Dedifferentiated amniotic fluid mesenchymal stem cell (primary cell): ENCODE measurements at regions not wholly inside any gene's neighbourhood (a gene's known extent, or its start where the extent isn't known, plus 50 kb on each side); places are given as distances from the start of the nearest gene placed in this dataset.
"Not testable (repeated sequence)": the region's sequence is repeated elsewhere in the genome, so short reads cannot be mapped to it uniquely, and the experiment has no call there.

Experiments used
- DNase-seq: peaks from one replicate; pipeline ENCODE4 v3.0.0-alpha.2; 2016; ENCODE audit errors: extremely low spot score

DNA sequence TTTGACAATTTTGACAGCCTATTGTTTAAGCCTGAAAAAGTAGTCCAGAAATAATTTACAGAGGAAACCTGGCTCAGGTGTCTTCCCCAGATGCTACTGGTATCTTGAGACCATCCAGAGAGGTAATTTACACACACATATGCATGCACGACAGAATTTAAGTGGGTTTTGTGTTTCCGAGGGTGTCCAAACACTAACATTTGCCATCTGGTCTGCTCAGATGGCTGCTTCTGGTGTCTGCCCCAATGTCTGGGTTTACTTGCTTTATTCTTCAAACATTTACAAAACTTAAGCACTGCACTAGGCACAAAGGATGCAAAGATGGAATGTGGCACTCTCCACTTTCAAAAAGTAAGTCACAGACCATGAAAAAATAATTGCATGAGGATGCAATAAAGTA, 226.6 kb upstream of the EGLN3 start:
- no peak for DNase-seq

DNA sequence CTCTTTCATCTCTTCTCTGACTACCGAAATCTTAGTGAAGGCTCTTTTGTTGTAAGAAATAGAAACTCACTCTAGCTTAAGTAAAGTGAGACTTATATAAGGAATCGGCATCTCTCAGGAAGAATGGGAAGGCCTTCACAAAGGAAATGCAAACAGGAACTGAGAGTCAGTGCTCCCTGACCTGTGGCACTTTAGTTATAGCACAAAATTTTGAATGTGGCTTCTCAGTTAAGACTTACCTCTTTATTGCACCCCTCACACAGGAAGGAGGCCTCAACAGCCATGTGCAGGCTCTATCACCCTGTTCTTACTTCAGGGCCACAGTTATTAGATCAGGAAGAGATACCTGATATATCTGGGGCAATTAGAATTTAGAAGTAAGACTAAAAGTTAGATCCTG, 224.7 kb upstream of the EGLN3 start:
- DNase-seq, result no peak

- DNase-seq, result no peak
Measured at GRCh38 chr14:34174973-34175372, 224.1 kb upstream of the EGLN3 start.

DNA sequence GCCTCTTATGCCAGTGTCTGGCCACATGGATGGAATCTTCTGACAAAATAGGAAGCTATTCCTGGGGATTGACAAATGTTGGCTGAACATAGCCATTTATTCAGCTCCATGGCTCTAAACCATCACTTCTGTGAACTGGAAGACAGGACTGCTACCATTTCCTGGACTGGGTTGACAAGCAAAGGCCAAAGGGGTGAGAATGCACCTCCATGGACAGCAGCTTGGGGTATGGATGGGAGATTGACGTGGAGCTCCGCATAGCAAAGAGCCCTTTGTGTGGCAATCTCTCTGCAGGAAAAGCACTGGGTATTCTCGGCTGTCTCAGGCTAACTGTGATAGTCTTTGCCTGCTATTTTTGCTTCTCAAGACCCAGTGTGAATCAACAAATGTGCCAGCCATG, 223.0 kb upstream of the EGLN3 start:
- DNase-seq, result no peak

GRCh38 chr14:34172550-34173368, 221.9 kb upstream of the EGLN3 start:
- DNase-seq, result no peak

DNA sequence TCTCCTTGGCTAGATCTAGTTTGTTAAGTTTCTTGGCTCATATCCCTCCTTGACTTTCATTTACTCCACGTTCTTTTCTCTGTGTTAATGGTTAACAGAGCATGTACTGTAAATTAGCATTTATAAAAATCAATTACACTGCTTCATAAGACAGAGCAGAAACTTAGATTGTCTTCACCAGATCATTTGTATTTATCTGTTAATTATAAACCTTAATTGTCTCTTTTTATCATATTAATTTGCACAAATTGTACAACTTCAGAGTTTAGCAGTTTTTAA, 221.2 kb upstream of the EGLN3 start:
- DNase-seq, result no peak

GRCh38 chr14:34171431-34172172, 220.7 kb upstream of the EGLN3 start:
- DNase-seq, result no peak

GRCh38 chr14:34170882-34171281, 220.0 kb upstream of the EGLN3 start:
- no peak for DNase-seq

DNA sequence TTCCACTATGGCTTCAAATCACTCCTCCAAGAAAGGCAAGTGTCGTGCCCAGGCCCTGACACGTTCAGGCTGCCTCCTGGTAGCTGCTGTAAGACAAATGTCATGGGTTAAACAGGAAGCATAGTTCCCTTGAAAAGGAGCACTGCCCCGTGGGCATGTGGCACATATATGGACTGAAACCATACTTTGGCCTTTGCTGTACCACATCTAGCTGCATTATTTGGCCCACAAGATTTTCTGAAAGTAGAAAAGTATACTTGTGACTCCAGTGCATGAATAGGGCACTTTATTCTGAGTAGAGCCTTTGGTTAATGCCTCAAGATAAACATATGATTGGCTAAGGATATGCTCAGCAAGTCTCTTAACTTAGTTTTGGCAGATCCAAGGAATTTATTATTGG, 218.7 kb upstream of the EGLN3 start:
- DNase-seq, result no peak

DNA sequence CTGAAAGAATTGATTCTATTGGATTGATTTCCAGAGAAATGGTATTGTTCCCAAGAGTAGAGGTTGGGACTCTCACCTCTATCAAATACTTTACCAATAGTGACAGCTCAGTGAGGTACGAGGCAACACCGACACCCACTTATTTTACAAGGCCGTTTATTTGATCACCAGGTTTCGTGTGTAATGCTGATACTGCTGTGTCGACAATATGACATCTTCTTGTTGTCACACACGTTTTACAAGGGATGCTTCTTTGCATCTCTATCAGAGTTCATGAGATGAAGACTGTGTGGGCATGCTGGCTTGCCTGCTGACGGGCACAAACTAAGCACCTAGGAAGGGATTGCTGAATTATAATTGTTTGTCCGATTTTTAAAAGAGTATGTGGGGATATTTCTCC, 217.8 kb upstream of the EGLN3 start:
- no peak for DNase-seq

GRCh38 chr14:34165847-34166350, 215.0 kb upstream of the EGLN3 start:
- no peak for DNase-seq

DNA sequence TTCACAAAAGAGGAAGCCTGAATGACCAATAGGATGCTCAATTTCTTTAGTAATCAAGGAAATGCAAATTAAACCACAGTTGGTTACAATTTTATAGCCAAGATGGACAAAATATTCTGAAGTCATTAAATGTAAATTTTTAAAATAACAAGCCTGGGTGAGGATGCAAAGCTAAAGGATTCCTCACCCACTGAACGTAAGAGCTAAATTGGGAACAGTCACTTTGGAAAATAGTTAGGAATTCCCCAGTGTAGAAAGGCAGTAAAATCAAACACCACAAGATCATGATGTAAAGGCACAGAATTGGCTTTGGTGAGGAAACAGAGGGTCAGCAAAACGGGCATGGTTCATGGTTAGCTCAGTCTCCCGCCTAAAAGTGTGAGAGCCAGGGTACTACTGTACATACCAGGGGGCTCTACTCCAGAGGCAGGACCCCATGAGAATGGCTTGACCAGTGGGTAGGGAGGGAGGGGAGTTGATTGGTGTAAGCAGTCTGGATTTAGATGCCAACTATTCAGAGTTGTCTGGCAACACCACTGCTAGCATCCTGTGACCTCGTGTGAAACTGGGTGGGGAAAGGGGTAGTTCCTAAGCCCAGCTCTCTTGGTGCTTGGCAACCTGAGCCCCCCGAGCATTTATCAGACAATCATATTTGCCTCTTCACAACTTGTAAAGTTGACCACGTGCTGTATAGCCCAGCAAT, 213.4 kb upstream of the EGLN3 start:
- no peak for DNase-seq

DNA sequence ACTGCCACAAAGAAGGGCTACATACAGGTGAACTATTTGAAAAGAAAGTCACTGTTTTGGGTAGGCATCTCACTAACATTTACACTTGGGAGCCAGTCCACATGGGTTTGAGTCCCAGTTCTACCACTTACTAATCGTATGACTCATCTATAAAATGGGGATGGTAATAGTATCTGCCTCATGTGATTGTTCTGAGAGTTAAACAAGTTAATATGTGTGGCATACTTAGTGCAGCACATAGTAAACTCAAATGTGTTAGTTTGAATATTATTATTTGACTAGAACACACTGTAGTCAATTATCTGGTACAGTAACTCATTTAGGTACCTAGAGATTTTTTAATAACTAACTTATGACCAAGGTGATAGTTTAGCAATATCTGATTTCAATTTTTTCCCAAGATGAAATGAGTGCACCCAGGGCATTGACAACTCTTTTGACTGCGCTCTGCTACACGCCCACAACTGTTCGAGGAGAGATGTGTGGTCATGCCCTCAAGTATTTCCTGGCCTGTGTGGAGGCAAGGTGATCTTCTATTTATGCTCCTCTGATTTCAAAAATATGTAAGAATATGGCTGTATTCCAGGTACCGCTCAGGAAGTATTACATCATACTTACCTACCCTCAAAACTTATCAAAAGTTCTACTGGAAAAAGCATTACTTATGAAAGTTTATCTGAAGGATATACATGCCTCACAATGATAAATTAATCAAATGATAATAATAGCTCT, 210.6 kb upstream of the EGLN3 start:
- no peak for DNase-seq

DNA sequence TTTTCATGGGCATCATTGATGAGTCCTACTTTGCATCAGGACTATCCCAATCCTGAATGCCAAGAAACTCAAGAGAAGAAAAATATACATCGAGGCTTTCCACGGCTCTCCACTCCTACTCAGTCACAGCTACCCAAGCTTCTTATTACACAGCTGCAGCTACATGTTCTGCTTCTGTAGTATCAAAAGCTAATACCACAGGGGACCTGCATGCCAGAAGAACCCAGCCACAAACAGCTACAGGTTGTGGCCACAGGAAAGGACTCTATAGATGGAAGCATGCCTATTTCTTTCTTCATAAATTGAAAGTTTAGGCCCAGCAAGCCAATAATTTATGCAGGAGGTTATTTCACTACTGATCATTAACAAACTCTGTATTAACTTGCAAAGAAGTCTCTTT, 209.7 kb upstream of the EGLN3 start:
- no peak for DNase-seq

GRCh38 chr14:34157651-34158050, 206.8 kb upstream of the EGLN3 start:
- DNase-seq, result no peak

DNA sequence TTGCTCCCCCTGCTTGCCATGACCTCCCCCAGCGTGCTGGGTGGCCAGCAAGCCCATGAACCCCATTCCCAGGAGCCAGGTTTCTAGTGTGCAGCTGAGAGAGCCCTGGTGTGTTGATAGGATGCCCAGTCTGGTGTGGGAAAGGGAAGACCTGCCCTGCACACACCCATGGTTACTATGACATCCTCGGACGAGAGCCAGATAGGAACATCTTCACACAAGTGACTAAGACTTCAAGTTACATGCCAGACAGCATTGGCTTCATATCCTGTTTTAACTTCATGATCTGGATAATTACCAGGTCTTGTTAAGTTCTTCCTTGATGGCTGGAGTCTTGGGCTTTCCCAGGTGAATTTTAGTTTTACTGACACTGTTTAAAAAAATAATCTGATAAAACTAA, 196.6 kb upstream of the EGLN3 start:
- DNase-seq, result no peak

- DNase-seq, result not testable (repeated sequence)
Measured at GRCh38 chr14:34140127-34140526, 189.3 kb upstream of the EGLN3 start.

GRCh38 chr14:34139160-34140121, 188.6 kb upstream of the EGLN3 start:
- DNase-seq, result not testable (repeated sequence)

DNA sequence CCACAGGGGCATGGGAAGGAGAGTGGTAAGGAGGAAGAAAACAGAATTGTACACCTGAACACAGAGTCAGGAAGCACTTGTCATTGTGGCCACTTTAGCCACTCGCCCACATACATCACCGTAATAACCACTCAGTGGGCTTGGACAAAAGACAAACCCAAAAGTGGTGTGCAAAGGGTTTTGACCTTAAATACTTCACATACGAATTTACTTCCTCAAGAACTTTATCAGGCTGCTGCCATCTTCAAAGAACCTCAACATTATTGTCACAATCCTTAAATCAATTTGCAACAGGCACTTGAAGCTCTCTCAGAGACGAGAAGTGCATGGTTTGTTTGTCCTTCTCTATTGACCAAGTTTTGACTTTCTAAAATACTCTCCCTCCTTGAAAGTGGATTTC, 187.3 kb upstream of the EGLN3 start:
- no peak for DNase-seq

GRCh38 chr14:34137001-34137745, 186.3 kb upstream of the EGLN3 start:
- no peak for DNase-seq
